ENCODE measurements at regions not wholly inside any gene's neighbourhood (a gene's known extent, or its start where the extent isn't known, plus 50 kb on each side); places are given as distances from the start of the nearest gene placed in this dataset.
A peak's percentile ranks its signal among the peaks of the same experiment; 100 is the strongest.

GRCh38 chr3:72109327-72110259, 324.6 kb upstream of the PROK2 start:
- no peak for TF ChIP-seq CTCF (IDR thresholded peaks at IDR 0.05; ENCODE audit: borderline replicate concordance, insufficient read depth, low read depth, low read length)

DNA sequence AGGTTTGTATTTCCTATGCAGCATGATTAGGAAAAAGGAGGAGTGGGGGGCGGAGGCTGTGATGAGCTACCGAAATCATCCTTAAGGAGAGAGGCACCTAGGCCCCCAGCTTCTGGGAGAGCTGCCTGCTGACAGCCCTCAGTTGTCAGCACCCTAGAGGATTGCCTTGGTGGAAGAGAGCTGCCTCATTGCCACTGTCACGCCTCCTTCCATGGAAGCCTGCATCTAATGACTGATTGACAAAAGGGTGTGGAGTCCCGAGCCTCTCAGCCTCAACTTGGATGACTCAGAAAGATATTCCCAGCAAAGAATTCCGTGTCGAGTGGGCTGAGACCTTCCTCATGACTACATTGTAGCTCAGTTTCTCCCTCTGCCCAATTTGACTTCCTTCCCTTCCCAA, 320.4 kb upstream of the PROK2 start:
- TF ChIP-seq CTCF (IDR thresholded peaks at IDR 0.05; ENCODE audit: borderline replicate concordance, insufficient read depth, low read depth, low read length), result no peak
- no peak overlapping the region for H3K4me3 ChIP-seq (ENCODE audit: low read depth, low read length)

More at GRCh38 chr3:72109327-72110259, 324.6 kb upstream of the PROK2 start:
- H3K4me3 ChIP-seq (ENCODE audit: low read depth, low read length), result no peak overlapping the region

- H3K4me3 ChIP-seq (ENCODE audit: low read depth, low read length), result no peak overlapping the region
- no peak for TF ChIP-seq CTCF (IDR thresholded peaks at IDR 0.05; ENCODE audit: borderline replicate concordance, insufficient read depth, low read depth, low read length)
Measured at GRCh38 chr3:72102112-72102616, 317.2 kb upstream of the PROK2 start.

- TF ChIP-seq CTCF (IDR thresholded peaks at IDR 0.05; ENCODE audit: borderline replicate concordance, insufficient read depth, low read depth, low read length), result no peak
- no peak overlapping the region for H3K4me3 ChIP-seq (ENCODE audit: low read depth, low read length)
Measured at GRCh38 chr3:72101494-72101893, 316.5 kb upstream of the PROK2 start.

GRCh38 chr3:72100601-72101187, 315.7 kb upstream of the PROK2 start:
- no peak for TF ChIP-seq CTCF (IDR thresholded peaks at IDR 0.05; ENCODE audit: borderline replicate concordance, insufficient read depth, low read depth, low read length)
- peak overlapping the region; percentile 57 for H3K4me3 ChIP-seq (ENCODE audit: low read depth, low read length)

- H3K4me3 ChIP-seq (ENCODE audit: low read depth, low read length), result peak overlapping the region; percentile 57
- no peak for TF ChIP-seq CTCF (IDR thresholded peaks at IDR 0.05; ENCODE audit: borderline replicate concordance, insufficient read depth, low read depth, low read length)
Measured at GRCh38 chr3:72100080-72100511, 315.1 kb upstream of the PROK2 start.

Data from GM12875 (cell line).